NOMO-1 treated with DMSO at 0.1 percent for 48 hours (cell line): ENCODE measurements at regions not wholly inside any gene's neighbourhood (a gene's known extent, or its start where the extent isn't known, plus 50 kb on each side); places are given as distances from the start of the nearest gene placed in this dataset.

ENCODE experiments used
- DNase-seq: peaks from one replicate; lab custom pipeline; 2025; ENCODE audit not compliant: unreplicated experiment; lab: John Stamatoyannopoulos, UW

GRCh38 chr10:45183174-45183573, 132.2 kb downstream of the OR13A1 start:
- DNase-seq = no peak

- no peak for DNase-seq
These were observed 117.5 kb downstream of the OR13A1 start for GRCh38 chr10:45197816-45198485.

- no peak for DNase-seq
These were observed 116.8 kb downstream of the OR13A1 start for GRCh38 chr10:45198486-45199204.

- DNase-seq = no peak
These were observed 116.1 kb downstream of the OR13A1 start for GRCh38 chr10:45199205-45199740.

GRCh38 chr10:45201271-45201670, 114.1 kb downstream of the OR13A1 start:
- no peak for DNase-seq

- DNase-seq = no peak
These were observed 113.2 kb downstream of the OR13A1 start for GRCh38 chr10:45202242-45202641.

GRCh38 chr10:45204954-45205775, 110.2 kb downstream of the OR13A1 start:
- DNase-seq = no peak

GRCh38 chr10:45209888-45210287, 105.5 kb downstream of the OR13A1 start:
- DNase-seq = no peak

GRCh38 chr10:45211576-45211975, 103.8 kb downstream of the OR13A1 start:
- no peak for DNase-seq

- no peak for DNase-seq
These were observed 96.0 kb downstream of the OR13A1 start for GRCh38 chr10:45219416-45219815.

- no peak for DNase-seq
These were observed 94.5 kb downstream of the OR13A1 start for GRCh38 chr10:45220931-45221330.

- DNase-seq = no peak
These were observed 91.1 kb downstream of the OR13A1 start for GRCh38 chr10:45224219-45224841.

GRCh38 chr10:45227042-45227441, 88.4 kb downstream of the OR13A1 start:
- DNase-seq = no peak

GRCh38 chr10:45227456-45227855, 88.0 kb downstream of the OR13A1 start:
- peak; percentile 39 for DNase-seq

GRCh38 chr10:45229823-45230222, 85.6 kb downstream of the OR13A1 start:
- DNase-seq = no peak

- peak; percentile 65 for DNase-seq
These were observed 80.1 kb downstream of the OR13A1 start for GRCh38 chr10:45235260-45235769.

- DNase-seq = peak; percentile 26
These were observed 79.6 kb downstream of the OR13A1 start for GRCh38 chr10:45235798-45236220.

- DNase-seq = peak; percentile 6
These were observed 76.5 kb downstream of the OR13A1 start for GRCh38 chr10:45238896-45239295.

GRCh38 chr10:45239642-45240041, 75.8 kb downstream of the OR13A1 start:
- no peak for DNase-seq

GRCh38 chr10:45241865-45242520, 73.4 kb downstream of the OR13A1 start:
- DNase-seq = peak; percentile 20
